GM19240 (cell line): ENCODE measurements at regions not wholly inside any gene's neighbourhood (a gene's known extent, or its start where the extent isn't known, plus 50 kb on each side); places are given as distances from the start of the nearest gene placed in this dataset.

Source experiments
- DNase-seq: peaks from one replicate; pipeline ENCODE4 v3.0.0; 2011; ENCODE audit warnings: low spot score; ENCODE audit not compliant: insufficient read length

GRCh38 chr6:33865478-33866077 lies 61.8 kb upstream of the MLN start:
- no peak for DNase-seq

GRCh38 chr6:33863723-33864440 lies 60.1 kb upstream of the MLN start:
- DNase-seq = no peak

- no peak for DNase-seq
These were observed 59.3 kb upstream of the MLN start for GRCh38 chr6:33863084-33863483.

GRCh38 chr6:33862536-33862935 lies 58.7 kb upstream of the MLN start:
- DNase-seq = no peak

- no peak for DNase-seq
These were observed 57.9 kb upstream of the MLN start for GRCh38 chr6:33861722-33862121.

GRCh38 chr6:33860706-33861474 lies 57.1 kb upstream of the MLN start:
- peak; percentile 35 for DNase-seq

GRCh38 chr6:33860006-33860405 lies 56.2 kb upstream of the MLN start:
- DNase-seq = no peak

GRCh38 chr6:33858804-33859505 lies 55.2 kb upstream of the MLN start:
- DNase-seq = no peak

- DNase-seq = no peak
These were observed 54.2 kb upstream of the MLN start for GRCh38 chr6:33857932-33858475.

- DNase-seq = no peak
These were observed 53.5 kb upstream of the MLN start for GRCh38 chr6:33857093-33857931.

GRCh38 chr6:33856655-33857054 lies 52.9 kb upstream of the MLN start:
- DNase-seq = no peak

- DNase-seq = no peak
These were observed 52.3 kb upstream of the MLN start for GRCh38 chr6:33856031-33856590.

- DNase-seq = no peak
These were observed 50.8 kb upstream of the MLN start for GRCh38 chr6:33854572-33855030.

- DNase-seq = no peak
These were observed 49.9 kb upstream of the MLN start for GRCh38 chr6:33853736-33854135.
